GM18502 (cell line): ENCODE measurements at regions not wholly inside any gene's neighbourhood (a gene's known extent, or its start where the extent isn't known, plus 50 kb on each side); places are given as distances from the start of the nearest gene placed in this dataset.
"Not testable (repeated sequence)": the region's sequence is repeated elsewhere in the genome, so short reads cannot be mapped to it uniquely, and the experiment has no call there.

ENCODE experiments used
- ATAC-seq: cut with Tn5 transposase; IDR thresholded peaks from one replicate; pipeline ENCODE4 v1.9.1; 2021; ENCODE audit warnings: mild to moderate bottlenecking; ENCODE audit not compliant: unreplicated experiment, poor library complexity

DNA sequence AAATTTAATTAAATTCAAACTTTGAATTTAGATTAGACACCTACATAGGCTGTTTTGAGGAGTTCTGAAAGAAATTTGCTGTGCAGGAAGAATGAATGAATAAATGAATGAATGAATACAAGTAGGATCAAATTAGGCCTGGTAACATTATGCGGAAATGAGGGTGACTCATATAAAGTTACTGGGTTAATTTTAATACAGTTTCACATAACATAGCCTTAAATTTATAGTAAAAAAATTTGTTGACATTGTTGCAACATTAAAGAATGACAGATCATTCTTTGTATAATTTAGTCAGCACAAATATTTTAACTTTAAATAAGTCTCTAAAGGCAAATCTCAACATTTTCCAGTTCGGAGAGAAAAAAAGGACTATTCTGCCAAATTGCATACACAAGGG is 1293.1 kb upstream of the SLC39A10 start:
- no peak for ATAC-seq

DNA sequence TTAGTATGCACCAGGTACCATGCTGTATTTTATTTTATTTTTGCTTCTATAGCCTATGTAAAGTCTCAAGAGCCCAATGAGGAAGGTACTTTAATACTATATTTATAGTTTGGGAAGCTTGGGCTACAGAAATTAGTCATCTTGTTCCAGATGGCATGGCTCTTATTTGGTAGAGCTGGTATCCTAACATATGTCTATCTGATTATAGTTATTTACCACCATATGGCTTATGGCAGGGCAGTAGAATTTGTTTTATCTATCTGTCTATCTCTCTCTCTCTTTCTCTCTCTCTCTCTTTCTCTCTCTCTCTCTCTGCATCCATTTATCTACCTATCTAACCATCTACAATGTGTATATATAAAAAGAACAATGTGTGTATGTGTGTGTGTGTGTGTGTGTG is 1293.7 kb upstream of the SLC39A10 start:
- no peak for ATAC-seq

DNA sequence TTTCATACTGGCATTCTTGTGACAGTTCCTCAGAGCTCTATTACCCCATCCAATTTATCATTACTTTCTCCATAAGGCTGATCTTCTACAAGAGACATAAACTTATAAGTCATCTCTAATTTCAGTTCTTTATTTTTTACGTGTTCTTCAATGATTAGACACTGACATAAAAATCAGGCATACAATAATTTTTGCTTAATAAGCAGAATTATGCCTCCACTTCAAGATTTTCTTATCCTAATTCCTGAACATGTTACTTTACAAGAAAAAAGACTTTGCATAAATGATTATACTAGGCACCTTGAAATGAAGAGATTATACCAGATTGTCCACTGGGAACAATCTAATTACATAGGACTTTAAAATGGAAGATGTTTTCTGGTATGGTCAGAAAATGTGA is 1304.5 kb upstream of the SLC39A10 start:
- no peak for ATAC-seq

DNA sequence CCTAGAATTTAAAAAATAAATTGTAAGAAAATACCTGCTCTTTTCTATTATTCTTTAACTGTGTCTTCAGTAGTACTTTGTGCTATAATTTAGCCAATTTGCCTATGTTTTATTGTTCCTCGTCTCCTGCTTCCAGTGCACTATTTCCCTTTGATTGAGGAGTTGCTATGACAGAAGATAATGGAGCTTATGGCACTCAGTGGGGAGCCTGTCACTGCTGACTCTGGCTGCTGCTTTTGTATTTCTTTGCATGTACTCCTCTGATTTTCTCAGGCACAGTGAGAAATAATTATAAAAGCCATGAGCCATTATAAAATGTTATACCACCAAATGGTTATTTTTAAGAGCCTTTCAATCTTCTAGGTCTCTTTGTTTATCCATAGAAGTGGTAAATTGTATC is 1310.8 kb upstream of the SLC39A10 start:
- ATAC-seq, result no peak

DNA sequence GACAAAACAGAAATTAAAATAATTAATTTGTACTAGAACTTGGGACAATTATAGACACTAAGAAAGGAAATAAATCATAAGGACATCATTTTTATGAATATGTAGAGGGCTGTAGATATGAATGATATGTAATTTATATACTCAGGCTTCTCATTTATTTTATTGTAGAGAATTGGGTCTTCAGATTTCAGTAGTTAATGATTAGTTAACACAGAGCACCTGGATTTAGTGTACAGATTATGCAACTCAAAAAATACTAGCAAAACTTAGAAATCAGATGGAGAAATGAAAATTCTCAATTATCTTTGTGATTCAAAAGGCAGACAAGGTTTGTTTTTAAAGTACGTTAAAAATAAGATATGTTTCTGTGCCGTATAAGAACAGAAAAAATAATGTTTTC is 1311.7 kb upstream of the SLC39A10 start:
- ATAC-seq, result no peak

DNA sequence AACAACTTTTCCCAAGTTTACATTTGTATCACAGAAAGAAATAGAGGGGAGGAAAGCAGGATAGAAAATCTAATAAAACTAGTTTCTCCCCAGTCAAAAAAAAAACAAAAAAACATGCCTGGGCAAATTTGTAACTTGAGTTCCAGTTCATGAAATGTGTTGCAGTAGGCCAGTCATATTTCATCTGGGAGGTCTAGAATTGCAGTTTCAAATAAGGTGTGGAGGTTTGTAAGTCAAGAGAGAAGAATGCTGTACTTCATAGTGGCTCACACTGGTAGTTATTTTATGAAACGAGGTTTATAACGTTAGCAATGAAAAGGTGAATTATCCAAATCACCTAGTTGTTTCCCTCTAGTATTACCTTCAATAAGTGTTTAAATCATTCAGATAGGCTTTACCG is 1313.9 kb upstream of the SLC39A10 start:
- no peak for ATAC-seq

DNA sequence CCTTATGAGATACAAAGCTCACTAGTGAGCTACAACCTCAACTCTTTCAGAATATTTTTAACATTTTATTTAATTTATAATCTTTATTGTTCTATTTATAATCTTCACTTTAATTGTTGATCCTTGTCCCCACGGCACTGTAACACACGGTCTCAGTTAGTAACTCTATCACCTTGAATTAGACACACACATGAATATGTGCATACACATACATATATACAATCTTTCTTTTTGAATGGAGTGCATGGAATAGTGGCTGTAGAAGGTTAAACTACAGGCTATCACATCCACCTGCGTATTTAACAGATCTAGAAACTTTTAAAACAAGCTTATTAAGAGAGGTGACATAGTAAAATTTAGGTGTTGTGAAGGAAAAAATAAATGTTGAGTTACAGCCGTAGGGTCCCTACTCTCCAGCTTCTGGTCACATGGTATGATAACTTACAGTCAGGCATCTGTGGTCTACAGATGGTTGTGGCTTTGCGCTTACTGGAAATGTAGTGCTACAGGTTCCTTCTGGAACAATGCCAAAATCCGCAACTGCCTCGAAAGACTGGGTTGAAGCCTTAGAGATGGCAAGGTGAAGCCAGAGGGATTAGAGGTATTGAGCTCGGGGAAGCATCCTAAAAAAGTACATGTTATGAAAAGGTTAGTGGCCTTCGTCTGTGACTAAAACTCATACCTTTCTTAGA is 1324.1 kb upstream of the SLC39A10 start:
- no peak for ATAC-seq

DNA sequence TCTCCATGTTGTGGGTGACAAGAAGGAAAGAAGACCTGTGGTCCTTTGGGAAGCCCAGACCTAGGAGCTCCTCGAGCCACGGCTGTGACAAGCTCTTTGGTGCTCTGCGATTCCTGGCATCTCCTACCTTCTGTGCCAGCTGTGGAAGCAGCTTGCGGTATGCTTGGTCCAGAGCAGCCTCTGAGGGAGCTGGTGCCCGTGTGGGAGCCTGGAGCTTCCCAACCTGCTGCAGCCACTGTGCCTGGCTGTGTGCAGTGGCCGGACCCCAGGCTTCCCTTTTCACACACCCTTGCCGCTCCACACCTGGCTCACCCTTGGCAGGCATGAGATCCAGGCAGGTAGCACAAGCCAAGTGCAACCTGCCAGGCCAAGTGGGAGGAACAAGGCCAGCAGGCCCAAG is 1328.6 kb upstream of the SLC39A10 start:
- no peak for ATAC-seq

DNA sequence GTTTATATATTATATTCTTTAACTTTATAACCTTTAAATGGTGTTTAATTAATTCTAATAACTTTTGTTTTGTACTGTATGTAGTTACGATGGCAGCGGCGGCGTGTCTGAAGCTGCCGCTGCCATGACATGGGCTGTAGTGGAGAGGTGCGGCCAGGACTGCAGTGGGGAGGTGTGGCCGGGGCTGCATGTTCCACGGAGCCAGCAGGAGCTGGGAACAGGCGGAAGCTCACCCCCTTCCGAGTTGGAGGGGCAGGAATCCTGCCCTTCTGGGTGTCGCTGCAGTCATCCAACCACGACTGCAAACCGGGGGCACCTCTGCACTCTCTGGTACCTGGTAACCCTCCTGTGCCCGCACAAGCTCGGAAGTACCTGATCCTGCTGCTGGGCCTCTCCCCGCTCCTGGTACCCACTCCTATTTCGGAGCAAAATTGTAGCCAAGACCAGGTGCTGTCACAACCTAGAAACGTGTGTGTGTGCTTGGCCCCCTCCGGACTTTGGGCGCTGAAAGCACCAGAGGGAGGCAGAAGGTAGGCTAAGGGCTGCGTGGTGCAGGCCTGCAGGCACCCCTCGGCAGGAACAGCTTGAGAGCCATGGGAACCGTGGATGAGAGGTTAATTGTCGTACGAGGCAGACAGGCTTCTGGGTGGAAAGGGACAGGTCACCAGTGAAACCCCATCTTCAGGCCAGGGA is 1329.7 kb upstream of the SLC39A10 start:
- no peak for ATAC-seq

DNA sequence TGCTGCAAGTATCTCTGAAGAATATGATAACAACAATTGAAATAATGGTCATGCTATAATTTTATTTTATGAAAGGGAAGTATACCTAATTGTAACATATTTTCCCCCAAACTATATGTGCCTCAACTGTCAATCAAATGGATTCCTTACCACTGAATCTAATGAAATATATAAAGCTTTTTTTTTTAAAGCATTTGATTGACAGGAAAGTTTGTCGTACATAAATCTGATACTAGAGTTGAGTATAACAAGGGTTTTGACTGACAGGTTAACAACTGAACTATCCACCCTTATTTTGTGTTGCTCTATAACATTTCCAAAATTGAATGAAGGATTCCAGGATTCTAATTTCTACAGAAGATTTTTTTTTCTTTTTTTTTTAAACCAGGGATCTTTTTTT is 1333.3 kb upstream of the SLC39A10 start:
- no peak for ATAC-seq

DNA sequence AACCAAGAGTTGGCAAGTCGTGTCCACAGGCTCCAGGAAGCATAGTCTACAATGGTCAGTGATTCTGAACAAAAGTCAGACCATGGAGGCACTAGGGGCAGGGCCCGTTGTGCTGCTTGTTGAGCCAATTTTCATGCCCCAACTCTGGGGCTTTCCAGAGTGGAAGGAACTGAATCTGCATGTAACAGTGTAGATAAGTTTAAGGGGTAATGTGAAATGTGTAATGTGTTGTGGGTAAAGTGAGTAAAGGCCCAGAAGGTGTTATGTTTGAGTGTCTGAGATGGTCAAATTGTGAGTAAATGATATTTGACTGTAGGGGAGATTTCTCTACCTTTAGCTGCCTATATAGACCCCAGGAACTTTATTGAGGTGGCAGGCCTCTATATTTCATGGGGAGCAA is 1336.5 kb upstream of the SLC39A10 start:
- ATAC-seq, result no peak

DNA sequence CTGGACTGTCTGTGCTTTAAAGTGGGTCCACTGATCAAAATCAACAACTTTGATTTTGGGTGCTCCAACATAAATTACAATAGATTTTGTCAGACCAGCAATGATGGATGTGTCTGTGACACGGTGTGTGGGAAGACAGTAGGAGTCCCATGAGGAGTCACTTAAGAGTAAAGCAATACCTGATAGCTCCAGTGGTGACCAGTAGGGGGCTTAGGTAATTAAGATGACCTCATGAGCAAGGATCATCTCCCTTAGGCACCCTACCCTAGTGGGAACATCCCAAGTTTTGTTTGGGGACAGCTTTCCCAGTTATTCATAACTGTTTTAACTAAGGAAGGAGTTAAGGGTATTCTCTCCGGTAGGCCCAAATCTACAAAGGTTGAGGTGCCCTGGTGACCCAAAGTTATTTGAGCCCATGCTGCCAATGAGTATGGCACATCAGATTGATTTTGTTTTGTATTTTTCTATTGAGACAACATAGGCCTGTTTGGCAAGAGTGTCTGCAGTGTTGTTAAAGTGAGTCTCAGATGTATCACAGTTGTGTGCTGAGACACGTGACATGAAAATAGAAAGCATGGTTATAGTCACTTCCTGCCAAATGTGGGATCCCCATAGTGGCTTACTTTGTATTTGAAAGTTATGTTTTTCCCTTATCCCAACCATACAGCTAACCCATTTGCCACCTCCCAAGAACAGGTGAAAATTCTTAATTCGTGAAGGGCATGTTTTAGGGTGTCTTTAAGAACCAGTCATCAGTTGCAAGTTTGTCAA is 1337.6 kb upstream of the SLC39A10 start:
- ATAC-seq, result peak; percentile 68

DNA sequence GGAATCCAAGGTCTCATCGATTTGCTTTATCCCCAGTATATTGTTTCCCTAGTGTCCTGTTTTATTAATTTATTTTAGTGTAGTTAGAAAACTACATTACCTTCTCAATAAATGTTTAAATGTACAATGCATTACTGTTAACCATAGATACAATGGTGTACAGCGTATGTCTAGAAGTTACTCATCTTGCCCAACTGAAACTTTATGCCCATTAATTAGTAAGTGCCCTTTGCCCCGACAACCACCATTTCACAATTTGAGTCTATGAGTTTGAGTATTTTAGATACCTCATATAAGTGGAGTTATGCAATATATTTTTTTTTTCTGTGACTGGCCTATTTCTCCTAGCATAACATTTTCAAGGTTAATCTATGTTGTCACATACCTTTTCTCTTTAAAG is 1343.0 kb upstream of the SLC39A10 start:
- no peak for ATAC-seq

DNA sequence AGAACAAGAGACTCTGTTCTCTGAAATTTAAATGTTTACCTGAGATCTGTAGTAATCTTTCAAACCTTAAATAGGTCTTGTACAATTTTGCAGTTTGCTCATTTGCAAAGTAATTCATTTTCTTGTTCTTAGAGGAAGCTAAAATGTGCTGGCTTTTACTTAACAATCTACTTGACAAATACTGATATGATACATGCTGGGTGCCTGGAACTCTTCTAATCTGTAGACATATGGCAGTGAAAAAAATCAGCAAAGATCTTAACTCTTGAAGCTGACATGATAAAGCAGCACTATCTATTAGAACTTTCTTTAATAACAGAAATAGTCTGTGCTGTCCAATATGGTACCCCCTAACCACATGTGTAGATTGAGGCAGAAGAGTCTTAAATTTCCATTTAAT is 1352.8 kb upstream of the SLC39A10 start:
- no peak for ATAC-seq

DNA sequence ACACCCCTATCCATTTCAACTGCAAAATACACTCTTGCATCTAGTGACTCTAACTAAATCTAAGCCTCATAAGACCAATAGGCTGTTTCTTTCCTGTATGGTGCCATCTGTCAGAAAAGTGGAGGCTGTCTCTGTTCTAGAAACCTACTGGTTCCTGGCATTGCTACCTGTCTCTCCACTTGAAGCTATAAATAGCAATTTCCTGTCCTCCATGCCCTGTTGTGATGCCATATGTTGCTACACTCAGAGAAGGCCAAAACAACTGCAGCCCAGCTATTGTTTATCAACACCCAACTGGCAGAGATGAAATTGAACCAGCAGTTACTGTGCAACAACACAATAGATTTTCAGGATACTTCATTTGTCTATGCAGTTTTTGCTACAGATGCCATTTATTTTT is 1355.1 kb upstream of the SLC39A10 start:
- ATAC-seq, result no peak

DNA sequence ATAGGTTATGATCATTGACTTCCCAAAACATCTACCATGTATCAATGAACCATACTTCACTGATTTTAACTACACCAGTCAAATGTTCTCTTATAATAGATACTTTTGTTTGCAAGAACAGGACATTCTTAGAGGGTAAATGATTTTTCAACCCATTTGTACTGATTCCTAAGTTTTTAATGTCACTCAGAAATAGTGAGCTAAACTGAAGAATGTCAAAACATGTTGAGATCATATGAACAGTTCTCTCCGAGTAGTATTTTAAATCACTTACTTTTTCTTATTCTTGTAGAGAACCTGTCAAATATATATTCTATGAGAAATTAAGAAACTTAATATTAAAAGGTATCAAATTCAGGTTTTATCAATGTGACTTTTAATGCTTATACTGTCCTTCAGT is 1362.9 kb upstream of the SLC39A10 start:
- ATAC-seq, result no peak

DNA sequence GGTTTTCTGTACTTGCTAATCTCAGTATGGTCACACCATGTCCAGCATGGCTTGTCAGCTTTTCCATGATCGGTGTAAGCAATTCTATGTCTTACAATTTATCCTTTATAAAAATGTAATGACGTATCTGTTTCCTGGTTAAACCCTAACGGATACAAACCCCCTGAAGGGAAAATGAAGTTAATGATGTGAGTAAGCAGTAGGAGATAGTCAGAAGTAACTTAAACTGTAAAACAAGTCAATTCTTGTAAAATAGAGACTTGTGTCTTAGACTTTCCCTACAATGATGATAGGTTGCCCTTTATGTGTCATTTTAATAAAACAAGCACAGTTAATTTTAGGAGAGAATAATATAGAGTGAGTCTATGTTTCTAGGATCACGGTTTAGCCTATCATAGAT is 1365.9 kb upstream of the SLC39A10 start:
- ATAC-seq, result no peak

DNA sequence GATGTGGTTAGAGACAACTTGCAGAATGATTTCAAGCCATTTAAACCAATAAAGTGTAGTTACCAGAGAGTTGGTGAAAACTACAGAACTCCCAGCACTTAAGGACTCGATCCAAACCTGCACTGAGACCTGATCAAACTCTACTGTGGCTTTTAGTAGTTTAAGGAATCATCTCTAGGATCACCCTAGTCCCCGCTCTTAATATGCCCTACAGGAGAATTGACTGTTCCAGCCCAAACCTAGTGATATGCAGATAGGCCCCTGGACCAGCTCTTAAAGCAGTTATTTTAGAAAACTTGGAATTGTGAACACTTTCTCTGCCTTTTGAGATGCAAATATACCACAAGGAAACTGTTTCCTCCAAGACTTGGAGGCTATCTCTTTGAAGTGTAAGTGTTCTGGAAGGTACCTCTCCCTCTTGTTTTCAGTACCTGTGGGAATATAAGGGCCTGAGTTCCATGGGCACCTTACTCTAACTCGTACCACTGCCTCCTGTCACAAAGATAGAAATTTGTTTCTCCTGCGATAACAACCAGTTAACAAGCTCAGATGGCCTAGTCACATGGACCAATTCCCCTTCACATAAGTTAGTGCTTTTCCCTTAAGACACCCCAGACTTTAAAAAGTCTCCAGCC is 1367.2 kb upstream of the SLC39A10 start:
- no peak for ATAC-seq

DNA sequence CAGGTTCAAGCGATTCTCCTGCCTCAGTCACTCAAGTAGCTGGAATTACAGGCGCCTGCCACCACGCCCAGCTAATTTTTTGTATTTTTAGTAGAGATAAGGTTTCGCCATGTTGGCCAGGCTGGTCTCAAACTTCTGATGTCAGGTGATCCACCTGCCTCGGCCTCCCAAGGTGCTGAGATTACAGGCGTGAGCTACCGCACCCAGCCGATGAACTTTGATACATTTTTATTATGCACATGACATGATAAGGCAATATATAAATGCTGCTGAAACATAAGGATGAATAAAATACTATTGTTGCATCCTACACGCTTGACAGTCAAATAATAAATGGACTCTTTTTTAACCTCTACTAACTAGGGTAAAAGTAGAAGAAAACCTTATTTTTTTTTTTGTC is 1380.4 kb upstream of the SLC39A10 start:
- not testable (repeated sequence) for ATAC-seq

DNA sequence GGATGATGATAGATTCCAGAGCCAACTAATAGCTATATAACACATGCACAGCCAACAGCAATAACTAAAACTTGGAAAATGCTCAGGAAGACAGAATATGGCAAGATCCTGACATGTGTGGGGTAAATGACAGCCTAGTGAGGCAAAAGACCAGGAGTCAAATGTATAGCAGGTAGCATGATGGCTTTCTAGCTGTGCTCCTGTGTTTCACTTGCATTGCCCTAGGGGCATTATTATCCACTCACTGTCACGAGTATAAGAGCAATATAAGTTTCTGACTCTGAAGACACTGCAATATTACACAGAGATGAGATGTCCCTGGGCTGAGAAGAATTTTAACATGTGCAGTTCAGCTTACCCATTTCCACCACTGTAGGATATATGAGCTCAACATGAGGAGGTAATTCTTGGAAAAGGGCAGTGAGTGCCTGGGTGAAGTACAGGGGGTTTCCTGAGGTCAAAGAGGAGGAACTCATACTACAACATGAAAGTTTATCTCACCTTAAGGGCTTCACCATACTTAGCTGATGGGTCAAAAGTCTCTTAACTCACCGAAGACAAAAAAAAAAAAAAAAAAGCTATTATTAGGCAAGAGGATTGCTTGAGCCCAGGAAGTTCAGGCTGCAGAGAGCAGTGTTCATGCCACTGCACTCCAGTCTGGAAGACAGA is 1385.6 kb upstream of the SLC39A10 start:
- no peak for ATAC-seq

DNA sequence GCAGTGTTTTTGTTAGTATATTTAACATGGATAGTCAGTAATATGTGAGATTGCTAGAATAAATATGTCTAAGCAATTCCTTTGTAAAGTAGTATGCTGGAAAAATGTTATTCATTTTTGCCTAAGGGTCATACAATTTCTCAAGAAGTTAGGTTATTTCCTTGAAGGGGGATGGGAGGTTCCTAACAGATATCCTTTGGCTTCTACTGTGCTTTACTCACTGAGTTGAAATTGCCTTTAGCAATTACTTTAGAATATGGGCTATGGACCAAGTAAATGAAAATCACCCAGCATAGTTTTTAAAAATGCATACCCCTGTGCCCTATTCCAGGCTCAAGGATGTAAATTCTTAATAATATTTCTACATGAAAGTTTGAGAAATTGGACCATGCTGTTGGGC is 1386.4 kb upstream of the SLC39A10 start:
- ATAC-seq, result no peak
